ENCODE measurements at regions not wholly inside any gene's neighbourhood (a gene's known extent, or its start where the extent isn't known, plus 50 kb on each side); places are given as distances from the start of the nearest gene placed in this dataset.
"Not testable (repeated sequence)": the region's sequence is repeated elsewhere in the genome, so short reads cannot be mapped to it uniquely, and the experiment has no call there.

GRCh38 chr5:77900691-77901090 is 124.6 kb upstream of the TBCA start:
- no peak for TF ChIP-seq CTCF (IDR thresholded peaks at IDR 0.05; ENCODE audit: low read depth, low read length, missing control alignments)
- in situ Hi-C loops (cut with HindIII; ENCODE audit: low sequenced_read_pairs), result no loop called here
- no peak overlapping the region for H3K4me3 ChIP-seq (ENCODE audit: low read depth, low read length)
- DNase-seq (ENCODE audit: low read depth), result no peak

- in situ Hi-C loops (cut with HindIII; ENCODE audit: low sequenced_read_pairs), result no loop called here
- TF ChIP-seq CTCF (IDR thresholded peaks at IDR 0.05; ENCODE audit: low read depth, low read length, missing control alignments), result no peak
- no peak overlapping the region for H3K4me3 ChIP-seq (ENCODE audit: low read depth, low read length)
- DNase-seq (ENCODE audit: low read depth), result no peak
Measured at GRCh38 chr5:77898385-77898784, 122.2 kb upstream of the TBCA start.

- no peak overlapping the region for H3K4me3 ChIP-seq (ENCODE audit: low read depth, low read length)
- in situ Hi-C loops (cut with HindIII; ENCODE audit: low sequenced_read_pairs), result no loop called here
- no peak for DNase-seq (ENCODE audit: low read depth)
- TF ChIP-seq CTCF (IDR thresholded peaks at IDR 0.05; ENCODE audit: low read depth, low read length, missing control alignments), result no peak
Measured at GRCh38 chr5:77896338-77896737, 120.2 kb upstream of the TBCA start.

- in situ Hi-C loops (cut with HindIII; ENCODE audit: low sequenced_read_pairs); DNase-seq (ENCODE audit: low read depth); H3K4me3 ChIP-seq (ENCODE audit: low read depth, low read length): not testable (repeated sequence)
Measured at GRCh38 chr5:77894103-77894502, 118.0 kb upstream of the TBCA start.

- in situ Hi-C loops (cut with HindIII; ENCODE audit: low sequenced_read_pairs), result no loop called here
- TF ChIP-seq CTCF (IDR thresholded peaks at IDR 0.05; ENCODE audit: low read depth, low read length, missing control alignments), result no peak
- DNase-seq (ENCODE audit: low read depth), result peak; percentile 95
Measured at GRCh38 chr5:77893225-77893860, 117.2 kb upstream of the TBCA start.

GRCh38 chr5:77892061-77893010 is 116.2 kb upstream of the TBCA start:
- in situ Hi-C loops (cut with HindIII; ENCODE audit: low sequenced_read_pairs), result no loop called here
- no peak overlapping the region for H3K4me3 ChIP-seq (ENCODE audit: low read depth, low read length)
- DNase-seq (ENCODE audit: low read depth), result no peak
- TF ChIP-seq CTCF (IDR thresholded peaks at IDR 0.05; ENCODE audit: low read depth, low read length, missing control alignments), result no peak

More at GRCh38 chr5:77893225-77893860, 117.2 kb upstream of the TBCA start:
- H3K4me3 ChIP-seq (ENCODE audit: low read depth, low read length), result no peak overlapping the region

GRCh38 chr5:77885519-77885918 is 109.4 kb upstream of the TBCA start:
- in situ Hi-C loops (cut with HindIII; ENCODE audit: low sequenced_read_pairs), result no loop called here
- no peak overlapping the region for H3K4me3 ChIP-seq (ENCODE audit: low read depth, low read length)
- DNase-seq (ENCODE audit: low read depth), result no peak
- no peak for TF ChIP-seq CTCF (IDR thresholded peaks at IDR 0.05; ENCODE audit: low read depth, low read length, missing control alignments)
